T-helper 2 cell treated with Interferon-gamma antibody and Interleukin-4, amounts not matched to agents 5 μg/mL and 100 μg/mL, for 36 hours (primary cell): ENCODE measurements at regions not wholly inside any gene's neighbourhood (a gene's known extent, or its start where the extent isn't known, plus 50 kb on each side); places are given as distances from the start of the nearest gene placed in this dataset.
A peak's percentile ranks its signal among the peaks of the same experiment; 100 is the strongest.
"Not testable (repeated sequence)": the region's sequence is repeated elsewhere in the genome, so short reads cannot be mapped to it uniquely, and the experiment has no call there.

Source experiments
- DNase-seq: peaks from one replicate; pipeline ENCODE4 v3.0.0; 2021; ENCODE audit warnings: low spot score
- H3K27ac Mint-ChIP-seq: one replicate; pipeline ENCODE4 v1.8.0; 2021; ENCODE audit warnings: mild to moderate bottlenecking, mixed read lengths
- H3K27me3 Mint-ChIP-seq: one replicate; pipeline ENCODE4 v1.8.0; 2021; ENCODE audit warnings: low read depth, mixed read lengths
- H3K36me3 Mint-ChIP-seq: one replicate; pipeline ENCODE4 v1.8.0; 2021; ENCODE audit warnings: low read depth, mixed read lengths
- H3K4me1 Mint-ChIP-seq: one replicate; pipeline ENCODE4 v1.8.0; 2021; ENCODE audit warnings: low read depth, mixed read lengths
- H3K4me3 Mint-ChIP-seq: one replicate; pipeline ENCODE4 v1.8.0; 2022; ENCODE audit warnings: mild to moderate bottlenecking, moderate library complexity, mixed read lengths
- H3K9me3 Mint-ChIP-seq: one replicate; pipeline ENCODE4 v1.8.0; 2021; ENCODE audit warnings: mixed read lengths

DNA sequence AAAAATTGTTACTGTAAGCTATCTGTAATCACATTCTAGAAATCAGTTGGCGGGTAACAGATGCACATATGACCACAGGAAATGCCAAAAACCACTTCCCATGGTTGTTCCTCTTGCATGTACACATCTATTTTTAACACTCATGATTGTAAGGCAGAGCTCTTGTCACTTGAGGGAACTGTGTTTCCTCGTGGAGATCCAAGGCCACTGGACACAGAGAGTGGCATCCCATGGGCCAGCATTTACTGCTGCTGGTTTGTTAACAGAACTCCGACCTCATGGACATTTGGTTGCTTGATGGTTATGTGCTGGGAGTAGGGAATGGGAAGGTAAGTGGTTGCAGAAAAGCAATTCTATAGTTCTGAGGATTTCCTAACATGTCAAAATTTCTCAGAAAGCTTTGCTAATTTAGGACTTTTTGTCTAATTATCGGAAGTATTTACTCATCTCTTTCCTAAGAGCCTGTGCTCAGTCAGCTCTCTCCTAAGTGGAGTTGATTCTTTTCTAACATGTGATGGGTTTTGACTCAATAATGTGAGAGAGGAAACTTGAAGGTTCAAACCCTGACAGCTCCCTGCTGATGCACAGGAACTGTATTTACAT lies 202.0 kb upstream of the NR3C1 start:
- Mint-ChIP-seq H3K27ac (peak overlapping the region; percentile 96), H3K4me1 (peaks cover 44% of the 10 kb centered on the region), H3K27me3 (no peaks in the 10 kb centered on the region), H3K4me3 (peak overlapping the region; percentile 85), H3K9me3 (peaks cover 36% of the 10 kb centered on the region), H3K36me3 (peaks cover 25% of the 10 kb centered on the region)
- peak; percentile 67 for DNase-seq

GRCh38 chr5:143601917-143602333 lies 198.4 kb upstream of the NR3C1 start:
- no peak for DNase-seq
- H3K27ac Mint-ChIP-seq = no peak overlapping the region
- peaks cover 24% of the 10 kb centered on the region for H3K9me3 Mint-ChIP-seq
- H3K36me3 Mint-ChIP-seq = peaks cover 9% of the 10 kb centered on the region
- H3K27me3 Mint-ChIP-seq = no peaks in the 10 kb centered on the region
- peaks cover 38% of the 10 kb centered on the region for H3K4me1 Mint-ChIP-seq
- no peak overlapping the region for H3K4me3 Mint-ChIP-seq

DNA sequence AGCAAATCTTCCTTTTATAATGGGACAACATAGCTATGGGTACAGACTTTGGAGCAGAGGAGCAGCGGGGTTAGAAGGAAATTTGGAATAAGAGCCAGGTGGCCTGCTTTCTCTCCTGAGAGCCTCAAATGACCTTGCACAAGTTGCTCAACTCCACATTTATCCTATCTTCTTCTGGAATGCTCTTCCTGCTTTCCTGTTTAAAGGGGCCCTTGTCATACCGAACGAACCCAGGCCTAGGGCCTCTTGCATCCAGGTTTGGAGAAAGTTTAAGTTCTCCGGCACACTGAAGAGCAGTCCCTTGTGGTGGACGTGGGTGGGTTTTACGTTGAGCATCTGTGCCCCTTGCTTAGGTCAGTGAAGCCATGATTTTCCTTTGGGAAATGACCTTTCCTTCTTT lies 197.9 kb upstream of the NR3C1 start:
- Mint-ChIP-seq H3K27ac (no peak overlapping the region), H3K4me1 (peaks cover 34% of the 10 kb centered on the region)

GRCh38 chr5:143600396-143601075 lies 197.1 kb upstream of the NR3C1 start:
- Mint-ChIP-seq H3K27ac (no peak overlapping the region), H3K4me3 (no peak overlapping the region), H3K4me1 (peaks cover 27% of the 10 kb centered on the region), H3K27me3 (no peaks in the 10 kb centered on the region), H3K9me3 (peaks cover 21% of the 10 kb centered on the region), H3K36me3 (peaks cover 6% of the 10 kb centered on the region)
- no peak for DNase-seq

More for the DNA sequence above, 197.9 kb upstream of the NR3C1 start:
- H3K36me3 Mint-ChIP-seq = peaks cover 6% of the 10 kb centered on the region
- H3K4me3 Mint-ChIP-seq = no peak overlapping the region
- H3K9me3 Mint-ChIP-seq = peaks cover 21% of the 10 kb centered on the region
- H3K27me3 Mint-ChIP-seq = no peaks in the 10 kb centered on the region
- DNase-seq = no peak

GRCh38 chr5:143599474-143599873 lies 196.0 kb upstream of the NR3C1 start:
- H3K4me1 Mint-ChIP-seq = peaks cover 19% of the 10 kb centered on the region
- no peak overlapping the region for H3K4me3 Mint-ChIP-seq
- H3K27ac Mint-ChIP-seq = no peak overlapping the region
- DNase-seq = no peak
- no peaks in the 10 kb centered on the region for H3K27me3 Mint-ChIP-seq
- H3K9me3 Mint-ChIP-seq = peaks cover 21% of the 10 kb centered on the region
- H3K36me3 Mint-ChIP-seq = peaks cover 3% of the 10 kb centered on the region

- no peaks in the 10 kb centered on the region for H3K27me3 Mint-ChIP-seq
- H3K9me3 Mint-ChIP-seq = peaks cover 11% of the 10 kb centered on the region
- H3K27ac Mint-ChIP-seq = no peak overlapping the region
- peaks cover 13% of the 10 kb centered on the region for H3K4me1 Mint-ChIP-seq
- no peaks in the 10 kb centered on the region for H3K36me3 Mint-ChIP-seq
- no peak for DNase-seq
- no peak overlapping the region for H3K4me3 Mint-ChIP-seq
Observed at GRCh38 chr5:143596824-143597223, 193.3 kb upstream of the NR3C1 start.

GRCh38 chr5:143594902-143595818 lies 191.7 kb upstream of the NR3C1 start:
- Mint-ChIP-seq H3K4me1 (peaks cover 11% of the 10 kb centered on the region), H3K27me3 (no peaks in the 10 kb centered on the region), H3K9me3 (peaks cover 11% of the 10 kb centered on the region), H3K4me3 (peak overlapping the region; percentile 5), H3K36me3 (no peaks in the 10 kb centered on the region), H3K27ac (no peak overlapping the region)
- DNase-seq = no peak

- no peaks in the 10 kb centered on the region for H3K27me3 Mint-ChIP-seq
- H3K4me1 Mint-ChIP-seq = peaks cover 17% of the 10 kb centered on the region
- peaks cover 11% of the 10 kb centered on the region for H3K9me3 Mint-ChIP-seq
- no peak overlapping the region for H3K4me3 Mint-ChIP-seq
- no peak for DNase-seq
- no peak overlapping the region for H3K27ac Mint-ChIP-seq
- H3K36me3 Mint-ChIP-seq = no peaks in the 10 kb centered on the region
Observed at GRCh38 chr5:143593723-143594122, 190.2 kb upstream of the NR3C1 start.

DNA sequence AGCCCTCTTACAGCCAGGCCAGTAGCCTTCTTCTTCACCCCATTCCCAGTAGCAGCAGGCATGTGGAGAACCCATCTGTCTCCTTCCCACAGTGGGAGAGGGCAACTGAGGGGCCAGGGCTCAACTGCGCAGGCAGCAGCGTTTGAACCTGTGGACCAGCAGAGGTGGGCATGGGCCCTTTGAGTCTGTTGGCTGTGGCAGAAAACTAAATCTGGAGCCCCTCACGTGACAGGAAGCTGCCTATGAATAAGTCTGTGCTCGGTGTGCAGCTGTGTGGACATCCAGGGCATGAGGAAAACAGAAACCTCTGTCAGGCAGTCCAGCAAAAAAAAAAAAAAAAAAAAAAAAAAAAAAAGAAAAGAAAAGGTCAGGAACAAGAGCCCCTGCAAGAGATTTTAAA lies 189.2 kb upstream of the NR3C1 start:
- Mint-ChIP-seq H3K27ac (no peak overlapping the region), H3K27me3 (no peaks in the 10 kb centered on the region), H3K4me1 (peaks cover 26% of the 10 kb centered on the region), H3K9me3 (peaks cover 3% of the 10 kb centered on the region), H3K36me3 (no peaks in the 10 kb centered on the region), H3K4me3 (no peak overlapping the region)
- no peak for DNase-seq

GRCh38 chr5:143588933-143589662 lies 185.6 kb upstream of the NR3C1 start:
- peak overlapping the region; percentile 37 for H3K4me3 Mint-ChIP-seq
- no peaks in the 10 kb centered on the region for H3K36me3 Mint-ChIP-seq
- H3K4me1 Mint-ChIP-seq = peaks cover 38% of the 10 kb centered on the region
- H3K27me3 Mint-ChIP-seq = no peaks in the 10 kb centered on the region
- H3K9me3 Mint-ChIP-seq = no peaks in the 10 kb centered on the region
- no peak for DNase-seq
- no peak overlapping the region for H3K27ac Mint-ChIP-seq

- not testable (repeated sequence) for H3K36me3 Mint-ChIP-seq, H3K9me3 Mint-ChIP-seq, H3K4me3 Mint-ChIP-seq, H3K27ac Mint-ChIP-seq, H3K27me3 Mint-ChIP-seq
- DNase-seq = peak; percentile 17
- H3K4me1 Mint-ChIP-seq = peaks cover 45% of the 10 kb centered on the region
Observed at GRCh38 chr5:143588121-143588520, 184.6 kb upstream of the NR3C1 start.

GRCh38 chr5:143586781-143587362 lies 183.4 kb upstream of the NR3C1 start:
- no peaks in the 10 kb centered on the region for H3K9me3 Mint-ChIP-seq
- H3K27ac Mint-ChIP-seq = no peak overlapping the region
- H3K4me1 Mint-ChIP-seq = peaks cover 43% of the 10 kb centered on the region

DNA sequence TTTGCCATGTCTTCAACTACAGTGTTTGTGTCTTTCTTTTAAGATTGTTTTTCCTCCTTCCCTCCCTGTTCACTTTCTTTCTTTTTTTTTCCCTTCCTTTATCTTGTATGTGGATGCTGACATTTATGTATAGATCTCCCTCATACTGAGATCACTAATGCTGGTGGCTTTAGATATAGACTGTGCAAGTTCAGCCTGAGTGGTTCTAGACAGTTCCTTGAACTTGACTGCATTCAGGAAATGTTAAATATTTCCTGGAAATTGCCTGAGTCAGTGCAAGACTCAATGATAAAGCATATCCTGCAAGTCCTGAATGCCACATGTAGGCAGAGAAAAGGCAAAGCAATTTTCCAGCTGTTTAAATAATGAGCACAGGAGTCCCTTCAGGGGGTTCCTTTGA lies 182.5 kb upstream of the NR3C1 start:
- peaks cover 43% of the 10 kb centered on the region for H3K4me1 Mint-ChIP-seq
- no peaks in the 10 kb centered on the region for H3K9me3 Mint-ChIP-seq
- no peaks in the 10 kb centered on the region for H3K27me3 Mint-ChIP-seq
- H3K4me3 Mint-ChIP-seq = peak overlapping the region; percentile 51
- DNase-seq = no peak
- H3K27ac Mint-ChIP-seq = peak overlapping the region; percentile 71
- H3K36me3 Mint-ChIP-seq = peaks cover 1% of the 10 kb centered on the region

More at GRCh38 chr5:143586781-143587362, 183.4 kb upstream of the NR3C1 start:
- Mint-ChIP-seq H3K27me3 (no peaks in the 10 kb centered on the region), H3K4me3 (no peak overlapping the region), H3K36me3 (peaks cover 1% of the 10 kb centered on the region)
- no peak for DNase-seq
